Activated CD4-positive, alpha-beta T cell treated with anti-CD3 and anti-CD28 coated beads, Interleukin-2, amount 50 U/mL, for 4 hours (primary cell): ENCODE measurements at regions not wholly inside any gene's neighbourhood (a gene's known extent, or its start where the extent isn't known, plus 50 kb on each side); places are given as distances from the start of the nearest gene placed in this dataset.
"Not testable (repeated sequence)": the region's sequence is repeated elsewhere in the genome, so short reads cannot be mapped to it uniquely, and the experiment has no call there.

Experiments used
- DNase-seq, 2 experiments: peaks; one replicate each; pipeline ENCODE4 v3.0.0-alpha.2; 2020

DNA sequence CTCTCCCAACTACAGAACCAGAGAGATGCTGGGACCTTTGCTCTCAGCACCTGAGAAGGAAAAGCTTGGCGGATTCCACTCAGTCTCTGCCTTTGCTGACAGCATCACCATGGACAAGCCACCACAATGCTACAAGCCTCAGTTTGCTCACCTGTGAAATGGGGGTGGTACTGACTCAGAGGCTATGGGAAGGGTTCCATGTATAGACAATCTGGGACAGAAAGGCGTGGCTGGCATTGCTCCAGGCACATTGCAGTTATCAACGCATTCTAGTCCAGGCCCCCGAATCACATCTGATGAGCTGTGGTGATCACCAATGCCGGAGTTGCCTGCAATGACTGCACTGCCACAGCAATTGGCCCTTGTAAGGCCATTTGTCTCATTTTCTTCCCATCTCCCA lies 72.6 kb downstream of the ISX start:
- no peak for DNase-seq

DNA sequence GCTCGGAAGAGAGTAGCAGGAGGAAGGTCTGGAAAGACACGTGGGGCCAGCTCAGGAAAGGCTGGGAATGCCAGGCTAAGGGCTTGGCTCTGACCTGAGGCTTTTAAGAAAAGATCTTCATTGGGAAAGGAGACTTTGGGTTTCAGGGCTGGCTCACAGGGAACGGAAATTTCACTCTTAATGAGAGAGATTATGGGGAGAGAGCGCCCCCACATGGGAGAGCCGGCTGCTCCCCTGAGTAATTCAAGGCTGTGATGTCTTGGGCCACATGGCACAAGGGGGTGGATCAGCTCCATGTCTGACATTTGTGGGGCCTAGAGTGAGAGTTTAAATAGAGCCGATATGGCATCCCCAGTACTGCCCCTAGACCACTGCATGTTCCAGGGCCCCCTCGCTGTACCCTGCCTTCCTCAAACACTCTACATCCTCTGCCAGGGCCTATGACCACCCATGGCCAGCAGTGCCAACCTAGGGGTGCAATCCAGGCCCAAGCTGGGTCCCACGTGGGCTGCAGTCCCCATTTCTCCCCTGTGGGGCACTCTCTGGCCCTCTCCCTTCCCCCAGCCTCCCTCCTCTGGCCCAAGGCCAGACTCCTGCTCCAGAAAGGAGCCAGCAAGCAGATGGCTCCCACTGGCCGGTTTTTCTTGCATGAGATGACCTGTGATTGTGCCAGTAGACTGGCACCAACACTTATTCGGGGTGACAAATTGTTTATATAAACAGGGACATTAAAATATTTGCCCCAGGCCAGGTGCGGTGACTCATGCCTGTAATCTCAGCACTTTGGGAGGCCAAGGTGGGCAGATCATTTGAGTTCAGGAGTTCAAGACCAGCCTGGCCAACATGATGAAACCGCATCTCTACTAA lies 75.2 kb downstream of the ISX start:
- no peak for DNase-seq

DNA sequence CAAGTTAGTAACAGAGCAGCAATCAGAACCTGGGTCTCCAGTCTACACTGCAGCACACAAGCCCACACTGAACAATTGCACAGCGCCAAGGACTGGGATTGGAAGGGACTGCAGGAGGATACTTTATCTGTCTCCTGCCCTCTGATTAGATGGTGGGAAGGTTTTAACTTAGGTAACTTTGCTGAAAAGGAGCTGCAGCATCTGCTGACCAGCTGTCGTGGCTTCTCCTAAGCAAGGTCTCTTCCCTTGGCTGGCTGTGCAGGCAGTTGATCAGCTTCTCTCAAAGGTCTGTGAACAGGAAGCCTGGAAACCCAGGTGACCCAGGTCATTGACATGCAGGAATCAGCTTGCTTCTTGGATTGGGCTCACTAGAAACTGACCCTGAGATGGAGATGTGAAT lies 82.4 kb downstream of the ISX start:
- DNase-seq: no peak

DNA sequence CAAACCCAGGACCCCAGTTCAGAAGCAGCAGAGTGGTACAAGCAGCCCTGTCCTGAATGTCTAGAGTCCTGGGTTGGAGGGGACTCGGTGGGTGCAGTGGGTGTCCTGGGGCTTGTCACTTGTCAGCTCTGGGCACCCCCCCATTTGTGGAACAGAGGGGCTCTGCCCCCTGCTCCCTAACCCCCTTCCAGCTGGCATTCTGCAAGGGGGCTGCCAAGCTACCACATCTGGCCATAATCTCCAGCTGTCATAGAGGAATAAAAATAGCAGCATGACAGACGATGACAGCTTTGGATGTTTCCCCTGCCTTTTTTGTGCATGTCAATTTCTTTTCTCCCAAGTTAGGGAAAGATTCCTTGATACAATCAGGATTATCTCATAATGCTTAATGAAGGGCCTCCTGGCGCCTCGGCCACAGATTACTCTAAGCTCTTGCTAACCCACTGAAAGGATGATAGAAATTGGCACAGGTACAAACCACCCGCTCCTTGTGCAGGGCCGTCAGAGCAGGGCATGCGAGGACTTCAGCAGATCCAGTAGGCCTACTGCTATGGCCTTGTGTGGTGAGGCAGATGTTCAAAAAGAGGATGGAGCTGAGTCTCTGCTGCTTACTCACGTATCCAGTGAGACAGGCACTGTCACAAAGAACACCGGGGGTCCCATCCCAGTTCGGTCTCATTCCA lies 83.0 kb downstream of the ISX start:
- no peak for DNase-seq

DNA sequence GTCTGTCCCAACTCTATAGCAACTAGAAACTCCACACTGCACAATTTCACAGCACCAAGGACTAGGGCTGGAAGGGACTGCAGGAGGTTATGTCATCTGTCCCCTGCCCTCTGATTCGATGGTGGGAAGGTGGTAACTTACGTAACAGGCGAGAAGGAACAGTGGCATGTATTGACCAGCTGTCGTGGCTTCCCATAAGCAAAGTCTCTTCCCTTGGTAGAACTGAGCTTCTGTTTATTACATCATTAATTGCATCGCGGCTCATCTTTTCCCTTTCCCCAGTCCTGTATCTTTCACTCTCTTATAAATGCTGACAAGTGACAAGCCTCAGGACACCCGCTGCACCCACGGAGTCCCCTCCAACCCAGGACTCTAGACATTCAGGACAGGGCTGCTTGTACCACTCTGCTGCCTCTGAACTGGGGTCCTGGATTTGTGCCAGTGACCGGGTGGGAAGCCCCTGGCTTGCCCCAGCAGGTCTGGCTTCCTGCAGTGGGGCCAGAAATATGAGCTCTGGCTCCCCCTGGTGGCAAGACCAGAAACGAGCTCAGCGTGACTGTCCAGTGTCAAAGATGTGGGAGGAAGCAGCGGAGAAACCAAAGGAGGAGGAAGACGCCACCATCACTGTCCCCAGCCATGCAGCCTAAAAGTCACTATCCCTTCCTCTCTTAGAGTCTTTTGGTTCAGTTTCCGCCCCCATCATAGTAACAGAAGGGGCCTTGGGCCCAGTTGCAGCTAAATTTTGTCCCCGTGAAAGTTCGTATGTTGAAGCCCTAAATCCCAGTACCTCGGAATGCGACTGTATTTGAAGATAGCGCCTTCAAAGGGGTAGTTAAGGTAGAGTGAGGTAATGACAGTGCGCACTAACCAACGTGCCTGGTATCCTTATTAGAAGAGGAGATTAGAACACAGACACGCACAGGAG lies 84.5 kb downstream of the ISX start:
- peak; percentile 28 to 29 for DNase-seq

DNA sequence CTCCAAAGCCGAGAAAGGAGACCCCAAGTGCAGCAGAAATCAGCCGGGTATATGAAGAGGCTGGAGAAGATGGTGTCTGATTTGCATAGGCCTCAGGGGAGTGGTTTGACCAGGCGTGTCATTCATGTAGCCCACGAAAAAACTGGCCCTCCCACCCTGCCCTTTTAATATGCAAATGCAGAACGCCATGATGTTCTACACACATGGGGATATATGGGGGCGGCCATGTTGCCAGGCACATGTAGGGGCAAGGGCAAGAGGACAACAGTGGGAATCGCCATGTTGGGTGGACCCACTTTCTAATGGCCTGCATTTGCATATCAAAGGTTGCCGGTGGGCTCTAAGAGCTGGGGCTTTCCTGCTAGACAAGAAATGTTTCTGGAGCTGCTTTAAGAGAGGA lies 86.4 kb downstream of the ISX start:
- no peak for DNase-seq

DNA sequence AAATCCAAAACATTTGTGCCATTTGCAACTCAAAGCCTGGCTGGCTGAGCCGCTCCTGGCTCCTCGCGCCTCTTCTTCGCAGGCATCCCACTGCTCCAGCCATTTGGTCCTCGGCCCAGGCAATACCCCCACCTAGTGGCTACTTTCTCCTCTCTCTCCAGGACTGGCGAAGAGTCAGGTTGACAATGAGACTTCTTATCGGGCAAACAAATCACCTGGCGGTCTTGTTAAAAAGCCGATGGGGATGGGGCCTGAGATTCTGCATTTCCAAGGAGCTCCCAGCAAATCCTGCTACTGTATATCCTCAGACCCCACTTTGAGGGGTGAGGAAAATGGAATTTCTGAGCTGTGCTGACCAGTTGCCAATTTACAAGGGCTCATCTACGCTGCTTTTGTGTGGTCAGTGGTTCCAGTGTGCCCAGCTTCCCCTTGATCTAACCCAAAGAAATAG lies 89.0 kb downstream of the ISX start:
- no peak for DNase-seq

DNA sequence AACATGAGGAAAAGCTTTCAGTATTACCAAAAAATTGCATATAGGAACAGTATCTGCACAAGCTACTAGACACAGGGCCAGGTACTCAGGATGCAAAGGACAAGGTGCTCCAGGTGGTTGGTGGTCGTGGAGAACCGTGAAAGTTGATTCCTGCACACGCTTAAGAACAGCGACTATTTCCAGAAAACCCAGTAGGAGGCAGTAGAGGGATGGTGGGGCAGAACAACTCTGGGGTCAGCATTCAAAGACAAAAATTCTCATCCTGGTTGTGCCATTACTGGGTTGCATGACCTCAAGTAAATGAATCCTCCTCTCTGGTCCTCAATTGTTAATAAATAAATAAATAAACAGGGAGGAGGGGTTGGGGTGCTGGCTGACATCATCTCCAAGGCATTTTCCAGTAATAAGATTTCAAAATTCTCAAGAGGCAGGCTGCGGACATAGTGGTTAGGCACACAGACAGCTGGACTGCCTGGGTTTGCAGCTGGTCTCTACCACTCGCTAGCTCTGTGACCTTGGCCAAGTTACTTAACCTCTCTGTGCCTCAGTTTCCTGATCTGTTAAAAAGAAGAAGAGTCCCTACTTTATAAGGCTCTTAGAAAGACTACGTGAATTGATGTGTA lies 89.6 kb downstream of the ISX start:
- DNase-seq: no peak

DNA sequence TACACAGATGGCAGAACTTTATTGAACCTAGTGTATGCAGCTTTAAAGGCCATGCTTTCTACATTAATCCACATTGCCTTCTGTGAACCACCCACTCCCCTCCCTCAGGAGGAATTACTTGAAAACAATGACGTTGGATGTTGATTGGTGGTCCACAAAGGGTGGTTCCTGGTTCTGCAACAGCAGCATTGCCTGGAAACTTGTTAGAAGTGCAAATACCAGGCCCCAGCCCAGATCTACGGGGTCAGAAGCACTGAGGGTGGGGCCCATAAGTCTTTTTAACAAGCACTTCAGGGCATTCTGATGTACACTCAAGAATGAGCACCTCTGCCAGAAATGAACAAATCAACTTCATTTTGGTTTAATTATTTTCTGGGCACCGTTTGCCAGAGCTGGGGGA lies 91.0 kb downstream of the ISX start:
- no peak for DNase-seq

DNA sequence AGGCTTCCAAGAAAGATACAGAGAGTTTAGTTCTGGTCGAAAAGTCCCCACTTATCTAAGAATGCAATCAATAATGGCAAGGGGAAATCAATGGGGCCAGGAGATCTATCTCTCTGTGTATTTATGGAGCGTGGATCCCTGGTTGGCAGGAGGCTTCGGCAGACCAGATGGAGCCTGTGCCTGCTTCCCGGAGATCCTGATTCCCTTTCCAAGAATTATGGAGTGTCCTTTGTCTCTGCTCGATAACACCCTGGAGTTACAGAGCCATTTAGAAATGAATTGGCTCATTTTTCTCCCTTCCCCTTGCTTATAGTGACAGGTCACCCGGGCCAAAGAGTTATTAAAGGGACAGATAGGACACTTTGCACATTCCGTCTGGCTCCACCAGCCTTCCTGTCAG lies 92.4 kb downstream of the ISX start:
- DNase-seq: no peak

DNA sequence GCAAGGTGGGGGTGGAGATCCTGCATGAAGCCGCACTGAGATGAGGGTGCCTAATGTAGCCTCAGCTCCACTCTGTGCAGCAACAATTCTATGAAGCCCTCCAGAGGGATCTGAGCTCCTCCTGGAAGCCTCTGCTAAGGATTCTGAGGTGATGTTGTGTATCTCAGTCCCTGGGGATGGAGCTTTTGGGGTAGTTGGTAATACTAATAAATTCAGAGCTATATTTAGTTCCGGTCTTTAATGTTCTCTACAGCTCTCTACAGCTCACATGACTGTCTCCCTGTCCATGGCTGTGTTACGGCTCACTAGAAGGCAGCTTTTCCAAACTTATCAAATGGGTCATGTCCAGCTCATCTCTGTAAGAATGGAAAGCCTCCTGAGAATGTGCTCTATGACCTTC lies 93.4 kb downstream of the ISX start:
- no peak for DNase-seq

DNA sequence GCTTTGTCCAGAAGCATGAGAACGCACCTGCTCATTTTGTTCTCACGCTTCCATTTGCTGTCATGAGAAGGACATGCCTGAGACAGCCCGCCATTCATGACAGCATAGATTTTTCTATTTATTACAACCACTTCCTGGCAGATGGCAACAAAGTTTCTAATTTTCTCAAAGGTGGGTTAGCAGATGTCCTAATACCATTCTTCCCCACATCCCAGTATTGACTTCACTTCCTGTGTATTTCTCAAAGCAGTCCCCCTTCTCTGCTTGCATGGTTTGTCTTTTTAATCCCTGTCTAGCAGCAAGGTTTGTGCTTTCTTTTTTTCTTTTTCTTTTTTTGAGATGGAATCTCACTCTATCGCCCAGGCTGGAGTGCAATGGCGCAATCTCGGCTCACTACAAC lies 94.3 kb downstream of the ISX start:
- DNase-seq: no peak

DNA sequence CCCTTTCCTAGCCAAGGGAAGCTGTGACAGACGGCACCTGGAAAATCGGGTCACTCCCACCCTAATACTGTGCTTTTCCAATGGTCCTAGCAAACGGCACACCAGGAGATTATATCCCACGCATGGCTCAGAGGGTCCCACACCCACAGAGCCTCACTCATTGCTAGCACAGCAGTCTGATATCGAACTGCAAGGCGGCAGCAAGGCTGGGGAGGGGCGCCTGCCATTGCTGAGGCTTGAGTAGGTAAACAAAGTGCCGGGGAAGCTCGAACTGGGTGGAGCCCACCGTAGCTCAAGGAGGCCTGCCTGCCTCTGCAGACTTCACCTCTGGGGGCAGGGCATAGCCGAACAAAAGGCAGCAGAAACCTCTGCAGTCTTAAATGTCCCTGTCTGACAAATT lies 91.4 kb upstream of the HMGXB4 start:
- not testable (repeated sequence) for DNase-seq

DNA sequence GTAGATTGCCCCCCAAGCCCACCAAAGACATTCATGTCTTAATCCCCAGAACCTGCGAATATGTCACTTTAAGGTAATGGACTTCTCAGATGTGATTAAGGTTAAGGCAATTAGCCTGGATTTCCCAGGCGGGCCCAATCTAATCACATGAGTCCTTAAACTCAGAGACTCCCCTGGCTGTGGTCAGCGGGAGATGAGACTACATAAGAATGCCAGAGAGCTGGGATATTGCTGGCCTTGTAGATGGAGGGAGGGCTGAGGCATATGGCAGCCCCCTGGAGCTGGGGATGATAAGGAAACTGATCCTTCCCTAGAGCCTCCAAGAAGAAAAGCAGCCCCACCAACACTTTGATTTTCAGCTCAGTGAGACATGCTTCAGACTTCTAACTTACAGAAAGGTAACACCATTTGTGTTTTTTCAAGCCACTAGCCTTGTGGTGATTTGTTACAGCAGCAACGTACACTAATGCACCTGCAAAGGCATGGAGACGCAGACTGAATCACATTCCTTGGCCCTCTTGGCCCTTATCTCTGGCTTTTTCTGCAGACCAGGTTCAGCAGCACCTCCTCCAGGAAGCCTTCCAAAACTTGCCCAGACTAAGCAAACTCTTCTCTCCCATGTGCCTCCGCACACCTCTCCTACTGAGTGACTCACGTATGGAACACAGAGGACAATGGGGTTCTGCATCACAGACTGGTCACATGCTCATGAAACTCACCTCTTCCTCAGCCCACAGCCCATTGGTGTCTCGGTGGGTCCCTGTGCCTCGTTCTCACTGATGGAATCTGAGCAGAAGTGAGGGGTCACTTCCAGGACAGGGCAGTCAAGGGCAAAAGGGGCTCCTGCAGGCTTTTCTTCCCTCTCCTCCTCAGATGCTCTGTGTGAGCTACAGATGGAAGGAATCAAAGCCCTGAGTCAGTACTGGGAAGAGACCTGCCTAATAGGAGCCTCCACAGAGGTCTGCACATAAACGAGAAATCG lies 86.3 kb upstream of the HMGXB4 start:
- no peak for DNase-seq

DNA sequence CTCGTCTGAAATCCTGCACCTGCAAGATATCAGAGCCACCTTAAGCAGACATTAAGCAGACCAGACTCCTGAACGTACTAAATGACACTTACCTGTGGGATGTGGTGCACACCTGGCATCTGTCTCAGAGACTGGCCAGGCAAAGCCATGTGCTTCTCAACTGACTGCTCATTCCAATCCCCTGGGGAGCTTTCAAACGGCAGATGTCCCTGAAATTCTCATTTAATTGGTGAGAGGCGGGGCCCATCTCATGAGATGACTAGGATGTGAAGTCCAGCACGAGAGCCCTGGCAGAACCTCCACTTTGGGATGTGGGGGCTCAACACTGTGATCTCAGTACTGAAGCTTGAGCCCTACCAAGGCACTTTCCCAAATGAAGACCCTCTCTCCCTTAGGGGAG lies 84.9 kb upstream of the HMGXB4 start:
- DNase-seq: no peak

DNA sequence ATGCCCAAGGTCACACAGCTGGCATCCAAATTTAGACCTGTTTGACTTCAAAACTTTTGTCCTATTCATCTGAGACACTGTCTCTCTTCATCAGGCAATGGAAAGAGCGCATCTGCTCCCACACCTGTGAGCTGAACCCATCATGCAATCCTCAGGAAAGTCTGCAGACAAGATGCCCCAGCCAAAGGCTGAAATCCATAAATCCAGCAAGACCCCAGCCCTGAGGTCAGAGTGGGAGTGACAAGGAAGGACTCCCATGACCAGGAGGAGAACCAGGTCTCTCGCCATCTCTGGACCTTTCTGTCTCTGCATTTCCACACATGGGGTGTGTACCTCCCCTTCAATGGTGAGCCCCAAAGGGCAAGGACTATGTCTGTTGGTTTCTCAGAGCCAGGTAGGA lies 83.6 kb upstream of the HMGXB4 start:
- DNase-seq: no peak

DNA sequence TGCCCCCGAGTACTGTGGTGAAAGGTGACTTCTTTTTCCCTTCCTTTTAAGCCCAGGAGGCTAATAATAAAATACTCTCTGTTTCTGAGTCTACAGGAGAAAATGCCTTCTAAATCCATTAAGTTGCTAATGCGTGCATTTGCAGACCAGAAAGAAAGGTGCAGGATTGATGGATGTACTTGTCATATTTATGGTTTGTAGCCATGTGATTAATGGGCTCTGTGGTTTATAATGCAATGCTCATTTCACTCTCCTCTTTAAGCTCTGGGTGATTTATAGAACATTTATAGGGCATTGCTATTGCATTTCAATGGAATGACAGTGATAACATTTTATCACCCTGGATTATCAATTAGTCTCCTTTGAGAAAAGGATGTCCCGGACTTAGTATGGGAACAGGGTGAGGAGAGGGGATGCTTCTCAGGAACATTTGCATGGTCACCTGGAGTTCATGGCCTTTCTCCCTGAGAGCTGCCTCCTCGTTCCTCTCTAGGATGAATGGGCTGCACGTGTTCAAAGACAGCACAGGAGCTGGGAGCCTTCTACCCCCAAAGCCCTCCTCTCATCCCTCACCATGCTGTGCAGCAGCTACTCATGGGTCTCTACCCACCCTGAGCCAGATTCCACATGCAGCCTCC lies 82.8 kb upstream of the HMGXB4 start:
- DNase-seq: no peak

DNA sequence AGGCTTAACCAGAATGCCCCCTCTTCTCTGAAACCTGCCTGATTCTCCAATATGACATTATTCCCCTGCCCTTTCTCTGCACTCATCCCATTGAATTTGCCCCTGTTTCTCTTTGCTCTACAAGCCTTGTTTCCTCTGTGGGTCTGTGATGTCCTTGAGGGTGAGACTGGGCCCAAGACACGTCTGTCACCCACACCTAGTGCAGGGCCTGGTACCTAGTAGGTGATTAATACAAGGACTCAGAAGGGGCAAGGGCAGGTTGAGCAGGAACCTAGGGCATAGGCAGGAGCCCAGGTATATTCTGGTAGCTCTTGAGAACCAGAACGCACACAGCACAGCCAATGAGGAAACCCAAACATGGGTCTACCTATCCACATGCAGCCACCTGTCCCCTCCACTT lies 81.9 kb upstream of the HMGXB4 start:
- no peak for DNase-seq

DNA sequence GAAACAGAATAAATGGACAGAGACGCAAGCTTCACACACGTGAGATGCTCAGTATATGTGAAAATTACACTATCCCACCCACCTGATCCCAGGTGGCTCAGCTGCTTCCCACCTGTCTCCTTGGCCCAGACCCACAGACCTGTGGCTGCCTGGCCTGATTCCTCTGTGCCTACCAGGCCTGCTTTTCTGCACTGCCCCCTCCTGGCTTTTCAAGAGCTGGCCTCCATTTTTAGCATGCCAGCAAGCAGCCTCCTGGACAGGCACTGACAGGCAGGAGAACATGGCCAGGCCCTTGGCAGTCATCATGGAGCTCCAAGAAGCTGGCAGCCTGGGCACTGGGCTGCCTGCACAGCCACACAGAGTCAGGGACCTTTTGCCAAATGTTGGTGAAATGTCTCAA lies 79.5 kb upstream of the HMGXB4 start:
- DNase-seq: no peak

DNA sequence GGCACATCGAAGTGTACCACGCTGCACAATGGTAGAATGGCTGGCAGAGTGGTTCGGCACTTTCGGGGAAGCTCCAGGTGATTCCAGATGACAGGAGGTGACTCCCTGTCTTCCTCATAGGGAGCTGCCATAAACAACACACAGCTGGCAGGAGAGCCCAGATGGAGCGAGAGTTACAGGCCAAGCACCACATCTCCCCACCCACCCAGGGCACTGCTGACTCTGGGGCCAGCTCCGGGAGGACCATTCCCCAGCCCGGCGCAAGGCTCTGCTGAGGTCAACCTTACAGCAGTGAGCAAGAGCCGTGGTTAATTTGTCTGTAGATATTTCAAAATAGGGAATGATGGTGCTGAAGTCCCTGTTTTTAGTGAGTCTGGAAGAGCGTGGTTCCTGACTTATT lies 78.8 kb upstream of the HMGXB4 start:
- DNase-seq: no peak

DNA sequence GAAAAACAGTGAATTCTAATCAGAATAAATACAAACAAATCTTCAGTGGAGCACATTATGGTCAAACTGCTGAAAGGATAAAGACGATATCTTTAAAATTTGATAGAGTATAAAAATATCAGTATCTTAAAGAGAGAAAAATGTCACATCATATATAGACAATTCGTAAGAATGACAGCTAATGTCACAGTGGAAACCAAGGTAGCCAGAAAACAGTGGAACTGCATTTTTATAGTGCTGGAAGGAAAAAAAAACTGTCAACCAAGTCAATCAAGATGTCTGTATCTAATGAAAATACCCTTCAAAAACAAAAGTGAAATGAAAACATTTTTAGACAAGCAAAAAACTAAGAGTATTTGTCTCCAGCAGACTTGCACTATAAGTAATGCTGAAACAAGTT lies 73.4 kb upstream of the HMGXB4 start:
- DNase-seq: no peak
